RWPE2 (cell line): ENCODE measurements at regions not wholly inside any gene's neighbourhood (a gene's known extent, or its start where the extent isn't known, plus 50 kb on each side); places are given as distances from the start of the nearest gene placed in this dataset.

ENCODE experiments used
- ATAC-seq: fragments of 200-7000 bp; cut with Tn5 transposase; 3 replicates; pipeline ENCODE4 v1.9.1; 2021; ENCODE audit warnings: low read depth
- DNase-seq: peaks from one replicate; pipeline ENCODE4 v3.0.0-alpha.2; 2020; ENCODE audit warnings: low spot score
- H3K27ac ChIP-seq: fragments of 450-650 bp; 2 replicates; pipeline ENCODE4 v1.5.1; 2017; ENCODE audit warnings: mild to moderate bottlenecking; ENCODE audit not compliant: poor library complexity, severe bottlenecking
- H3K27me3 ChIP-seq: fragments of 250-450 bp; sonication (Bioruptor Pico); 2 replicates; pipeline ENCODE4 v1.5.1; 2021; ENCODE audit warnings: mild to moderate bottlenecking, moderate library complexity; ENCODE audit not compliant: insufficient read depth, poor library complexity, severe bottlenecking
- H3K36me3 ChIP-seq: fragments of 250-450 bp; sonication (Bioruptor Pico); 2 replicates; pipeline ENCODE4 v1.5.1; 2020; ENCODE audit warnings: low read depth, mild to moderate bottlenecking, moderate library complexity
- H3K4me1 ChIP-seq: fragments of 250-450 bp; sonication (Bioruptor Pico); 2 replicates; pipeline ENCODE4 v1.5.1; 2021; ENCODE audit warnings: mild to moderate bottlenecking, moderate library complexity; ENCODE audit not compliant: insufficient read depth, poor library complexity, severe bottlenecking
- H3K4me3 ChIP-seq: fragments of 250-450 bp; sonication (Bioruptor Pico); 2 replicates; pipeline ENCODE4 v1.5.1; 2021; ENCODE audit warnings: mild to moderate bottlenecking, moderate library complexity; ENCODE audit not compliant: severe bottlenecking
- H3K9me3 ChIP-seq: fragments of 250-450 bp; sonication (Bioruptor Pico); 2 replicates; pipeline ENCODE4 v1.5.1; 2021; ENCODE audit warnings: mild to moderate bottlenecking, moderate library complexity; ENCODE audit not compliant: severe bottlenecking
- CTCF ChIP-seq: fragments of 450-650 bp; IDR thresholded peaks from one replicate; pipeline ENCODE4 v1.5.1; 2017; ENCODE audit warnings: mild to moderate bottlenecking, moderate library complexity; ENCODE audit not compliant: poor library complexity, severe bottlenecking

- Histone ChIP-seq H3K4me3 (no peak overlapping the region), H3K4me1 (peaks cover 9% of the 10 kb centered on the region), H3K36me3 (no peaks in the 10 kb centered on the region), H3K27me3 (no peaks in the 10 kb centered on the region), H3K9me3 (no peaks in the 10 kb centered on the region), H3K27ac (no peak overlapping the region)
- ATAC-seq = no peak
- no peak for TF ChIP-seq CTCF
- DNase-seq = no peak
Observed at GRCh38 chr12:4104722-4105244, 168.8 kb upstream of the CCND2 start.

GRCh38 chr12:4099276-4099675, 174.3 kb upstream of the CCND2 start:
- TF ChIP-seq CTCF = no peak
- H3K4me1 ChIP-seq = no peaks in the 10 kb centered on the region
- no peaks in the 10 kb centered on the region for H3K27me3 ChIP-seq
- H3K27ac ChIP-seq = no peak overlapping the region
- ATAC-seq (no peak), DNase-seq (no peak)
- H3K4me3 ChIP-seq = no peak overlapping the region
- no peaks in the 10 kb centered on the region for H3K36me3 ChIP-seq
- H3K9me3 ChIP-seq = no peaks in the 10 kb centered on the region

GRCh38 chr12:4091016-4091743, 182.4 kb upstream of the CCND2 start:
- no peak overlapping the region for H3K4me3 ChIP-seq
- DNase-seq = no peak
- H3K36me3 ChIP-seq = no peaks in the 10 kb centered on the region
- H3K27ac ChIP-seq = no peak overlapping the region
- H3K4me1 ChIP-seq = no peaks in the 10 kb centered on the region
- ATAC-seq = no peak
- no peak for TF ChIP-seq CTCF
- no peaks in the 10 kb centered on the region for H3K27me3 ChIP-seq
- no peaks in the 10 kb centered on the region for H3K9me3 ChIP-seq

GRCh38 chr12:4089956-4090355, 183.6 kb upstream of the CCND2 start:
- DNase-seq = no peak
- no peak for TF ChIP-seq CTCF
- Histone ChIP-seq H3K27ac (no peak overlapping the region), H3K4me1 (no peaks in the 10 kb centered on the region), H3K9me3 (no peaks in the 10 kb centered on the region), H3K27me3 (no peaks in the 10 kb centered on the region), H3K4me3 (no peak overlapping the region), H3K36me3 (no peaks in the 10 kb centered on the region)
- no peak for ATAC-seq

- H3K36me3 ChIP-seq = no peaks in the 10 kb centered on the region
- no peak overlapping the region for H3K4me3 ChIP-seq
- no peaks in the 10 kb centered on the region for H3K9me3 ChIP-seq
- no peak for DNase-seq
- H3K27ac ChIP-seq = no peak overlapping the region
- ATAC-seq = no peak
- H3K27me3 ChIP-seq = no peaks in the 10 kb centered on the region
- no peaks in the 10 kb centered on the region for H3K4me1 ChIP-seq
- TF ChIP-seq CTCF = no peak
Observed at GRCh38 chr12:4089121-4089606, 184.4 kb upstream of the CCND2 start.
